Stimulated activated CD4-positive, alpha-beta T cell treated with anti-CD3 and anti-CD28 coated beads, Interleukin-15, amount 100 ng/mL, for 24 hours (primary cell): ENCODE measurements at regions not wholly inside any gene's neighbourhood (a gene's known extent, or its start where the extent isn't known, plus 50 kb on each side); places are given as distances from the start of the nearest gene placed in this dataset.
"Not testable (repeated sequence)": the region's sequence is repeated elsewhere in the genome, so short reads cannot be mapped to it uniquely, and the experiment has no call there.

Source experiments
- DNase-seq: peaks from one replicate; pipeline ENCODE4 v3.0.0-alpha.2; 2020

GRCh38 chr1:37325509-37326437 is 148.6 kb upstream of the ZC3H12A start:
- no peak for DNase-seq

- DNase-seq: no peak
Measured at GRCh38 chr1:37332126-37332525, 142.3 kb upstream of the ZC3H12A start.

- no peak for DNase-seq
Measured at GRCh38 chr1:37338658-37339057, 135.7 kb upstream of the ZC3H12A start.

DNA sequence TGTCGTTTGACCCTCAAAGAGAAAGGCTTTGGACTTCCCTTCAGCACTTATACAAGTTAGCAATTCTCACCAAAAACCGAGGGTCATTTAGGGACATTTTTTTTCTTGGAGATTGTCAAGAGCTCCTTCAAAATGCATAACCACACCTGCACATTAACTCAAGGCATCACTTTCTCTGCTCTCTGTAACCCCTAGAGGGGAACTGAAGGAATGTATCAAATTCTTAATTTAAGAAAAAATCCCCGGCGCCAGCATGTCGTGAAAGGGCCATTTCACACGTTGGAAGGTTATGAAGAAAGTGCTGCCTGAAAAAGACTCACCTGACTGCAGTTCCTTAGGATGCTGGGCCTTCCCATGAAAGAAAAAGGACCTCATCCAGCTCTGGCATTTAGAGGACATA is 131.6 kb upstream of the ZC3H12A start:
- DNase-seq: no peak

DNA sequence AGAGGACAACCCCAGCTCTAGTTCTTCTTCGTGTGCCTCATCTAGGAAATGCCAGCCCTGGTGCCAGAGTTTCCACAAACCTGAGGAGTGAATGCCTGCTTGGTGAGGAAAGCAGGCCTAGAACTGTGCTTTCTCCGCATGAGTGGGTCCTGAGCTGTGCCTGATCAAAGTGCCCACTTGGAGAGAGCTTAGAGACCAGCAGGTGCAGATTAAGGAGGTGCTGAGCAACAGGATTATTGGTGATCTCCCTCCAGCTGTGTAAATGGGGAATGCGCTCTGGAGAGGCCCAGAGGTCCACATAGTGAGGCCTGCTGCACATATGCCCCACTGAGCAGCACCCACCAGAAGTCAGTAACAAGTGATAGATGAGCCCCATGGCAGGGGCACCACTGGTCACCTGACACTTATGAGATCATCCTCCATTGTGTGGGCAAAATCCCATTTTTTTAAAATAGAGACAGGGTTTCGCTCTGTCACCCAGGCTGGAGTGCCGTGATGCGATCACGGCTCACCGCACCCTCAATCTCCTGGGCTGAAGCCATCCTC is 127.2 kb upstream of the ZC3H12A start:
- DNase-seq: no peak

GRCh38 chr1:37353871-37354270 is 120.5 kb upstream of the ZC3H12A start:
- DNase-seq: no peak

- DNase-seq: no peak
Measured at GRCh38 chr1:37354876-37355650, 119.3 kb upstream of the ZC3H12A start.

GRCh38 chr1:37358992-37359391 is 115.4 kb upstream of the ZC3H12A start:
- DNase-seq: no peak

DNA sequence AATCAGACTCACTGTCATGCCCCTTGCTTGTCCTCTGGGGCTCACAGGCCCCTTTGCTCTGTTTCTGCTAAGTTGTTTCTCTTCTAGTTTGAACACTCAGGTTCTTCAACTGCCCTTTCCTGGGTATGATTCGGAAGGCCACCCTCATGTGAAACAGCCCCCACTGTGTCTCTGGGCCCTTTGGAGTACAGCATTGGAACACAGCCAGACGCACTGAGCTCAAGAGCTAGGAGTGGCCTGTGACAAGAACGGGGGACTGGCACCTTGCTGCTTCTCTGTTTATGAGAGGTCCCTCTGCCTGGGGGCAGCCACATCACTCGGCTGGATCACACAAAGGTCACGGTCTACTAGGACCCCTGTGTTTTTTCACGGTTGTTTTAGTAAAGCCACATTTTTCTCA is 114.4 kb upstream of the ZC3H12A start:
- DNase-seq: no peak

GRCh38 chr1:37362594-37363385 is 111.6 kb upstream of the ZC3H12A start:
- no peak for DNase-seq

DNA sequence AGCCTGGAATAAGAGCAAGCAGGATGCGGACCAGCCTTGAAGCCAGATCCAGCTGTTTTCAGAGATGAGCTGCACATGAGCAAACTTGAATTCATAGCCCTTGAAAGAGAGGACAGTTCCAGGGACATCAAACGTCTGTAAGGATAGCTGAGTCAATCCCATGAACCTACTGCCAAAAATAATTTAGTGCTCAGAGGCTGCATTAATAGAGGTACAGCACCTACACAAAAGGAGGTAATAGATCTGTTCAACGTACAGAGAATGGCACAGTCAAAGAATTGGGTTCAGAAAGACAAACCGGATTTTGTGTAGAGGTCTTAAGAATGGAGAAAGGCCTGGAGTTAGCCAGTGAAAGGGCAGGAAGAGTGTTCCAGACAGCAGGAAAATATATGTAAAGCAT is 110.8 kb upstream of the ZC3H12A start:
- DNase-seq: no peak

GRCh38 chr1:37368665-37369315 is 105.6 kb upstream of the ZC3H12A start:
- not testable (repeated sequence) for DNase-seq

DNA sequence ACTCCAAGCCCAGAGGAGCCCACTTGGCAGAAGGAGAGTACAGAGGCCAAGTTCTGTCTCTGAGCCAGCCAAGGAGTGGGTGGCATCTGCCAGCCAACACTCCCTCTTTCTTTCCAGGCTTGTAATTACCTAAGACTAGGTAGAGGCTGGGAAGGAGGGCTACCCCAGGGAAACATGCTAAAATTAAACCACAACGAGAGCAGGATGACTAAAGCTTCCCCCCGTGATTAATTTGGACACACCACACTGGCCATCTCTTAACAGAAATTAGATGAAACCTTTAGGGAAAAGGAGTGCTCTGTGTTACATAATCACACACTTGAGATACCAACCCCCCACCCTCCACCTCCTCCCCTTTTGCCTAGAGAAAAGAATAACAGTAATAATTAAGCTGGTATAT is 102.1 kb upstream of the ZC3H12A start:
- no peak for DNase-seq

- DNase-seq: no peak
Measured at GRCh38 chr1:37372711-37373110, 101.7 kb upstream of the ZC3H12A start.

GRCh38 chr1:37373413-37373812 is 101.0 kb upstream of the ZC3H12A start:
- no peak for DNase-seq

DNA sequence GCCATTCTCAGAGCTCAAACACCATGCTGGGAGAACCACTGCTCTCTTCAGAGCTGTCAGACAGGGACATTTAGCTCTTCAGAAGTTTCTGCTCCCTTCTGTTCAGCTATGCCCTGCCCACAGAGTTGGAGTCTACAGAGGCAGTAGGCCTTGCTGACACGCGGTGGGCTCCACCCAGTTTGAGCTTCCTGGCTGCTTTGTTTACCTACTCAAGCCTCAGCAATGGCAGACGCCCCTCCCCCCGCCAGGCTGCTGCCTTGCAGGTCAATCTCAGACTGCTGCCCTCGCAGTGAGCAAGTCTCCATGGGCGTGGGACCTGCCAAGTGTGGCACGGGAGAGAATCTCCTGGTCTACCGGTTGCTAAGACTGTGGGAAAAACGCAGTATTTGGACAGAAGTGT is 93.8 kb upstream of the ZC3H12A start:
- DNase-seq: not testable (repeated sequence)

DNA sequence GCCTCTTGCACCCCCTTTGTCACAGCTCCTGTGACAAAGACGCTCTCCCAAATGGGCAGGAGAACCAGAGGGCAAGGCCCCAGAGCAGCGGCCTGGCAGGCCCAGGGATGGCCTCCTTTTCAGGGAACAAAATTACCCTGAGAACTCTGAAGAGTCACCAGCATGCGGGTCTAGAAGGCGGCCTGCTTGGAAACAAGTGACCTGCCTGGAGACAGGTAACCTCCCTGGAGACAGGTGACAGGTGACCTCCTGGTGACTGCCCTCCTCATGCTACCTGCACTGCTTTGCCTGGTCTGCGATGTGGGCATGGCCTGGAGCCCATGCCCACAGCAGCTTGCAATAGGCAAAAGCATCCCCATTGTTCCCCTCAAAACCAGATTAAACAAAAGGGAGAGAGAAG is 86.5 kb upstream of the ZC3H12A start:
- DNase-seq: no peak

DNA sequence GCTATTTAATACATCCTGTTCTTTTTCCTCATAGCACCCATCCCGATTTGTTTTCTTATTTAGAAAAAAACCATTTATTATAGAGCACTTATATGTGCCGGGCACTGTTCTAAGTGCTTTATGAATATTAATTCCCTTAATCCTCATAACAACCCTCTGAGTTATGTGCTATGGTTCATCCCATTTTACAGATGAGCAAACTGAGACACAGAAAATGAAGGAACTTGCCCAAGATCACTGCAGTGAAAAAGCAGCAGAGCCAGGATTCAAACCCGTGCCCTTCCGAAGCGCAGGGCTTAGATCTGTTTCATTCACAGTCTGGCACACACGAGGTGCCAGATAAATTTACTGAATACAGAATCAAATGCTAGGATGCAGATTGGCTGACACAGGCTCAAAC is 85.1 kb upstream of the ZC3H12A start:
- DNase-seq: no peak

- DNase-seq: no peak
Measured at GRCh38 chr1:37391211-37392011, 83.0 kb upstream of the ZC3H12A start.

- DNase-seq: no peak
Measured at GRCh38 chr1:37392051-37392450, 82.3 kb upstream of the ZC3H12A start.
